Stimulated activated CD4-positive, alpha-beta T cell treated with anti-CD3 and anti-CD28 coated beads, Interleukin-12 subunit alpha, Interleukin-12 subunit beta, amount 100 ng/mL, for 48 hours (primary cell): ENCODE measurements at regions not wholly inside any gene's neighbourhood (a gene's known extent, or its start where the extent isn't known, plus 50 kb on each side); places are given as distances from the start of the nearest gene placed in this dataset.
"Not testable (repeated sequence)": the region's sequence is repeated elsewhere in the genome, so short reads cannot be mapped to it uniquely, and the experiment has no call there.

ENCODE experiments used
- DNase-seq, 3 donors: peaks; one replicate each; pipeline ENCODE4 v3.0.0-alpha.2; 2020; ENCODE audit warnings: low read depth in 2 of 3, low spot score in 1 of 3

- DNase-seq = no peak
Measured at GRCh38 chr14:29354486-29354885, 573.2 kb downstream of the PRKD1 start.

- no peak for DNase-seq
Measured at GRCh38 chr14:29355331-29355730, 572.3 kb downstream of the PRKD1 start.

GRCh38 chr14:29355846-29356245 lies 571.8 kb downstream of the PRKD1 start:
- no peak for DNase-seq

- no peak for DNase-seq
Measured at GRCh38 chr14:29360656-29361055, 567.0 kb downstream of the PRKD1 start.

DNA sequence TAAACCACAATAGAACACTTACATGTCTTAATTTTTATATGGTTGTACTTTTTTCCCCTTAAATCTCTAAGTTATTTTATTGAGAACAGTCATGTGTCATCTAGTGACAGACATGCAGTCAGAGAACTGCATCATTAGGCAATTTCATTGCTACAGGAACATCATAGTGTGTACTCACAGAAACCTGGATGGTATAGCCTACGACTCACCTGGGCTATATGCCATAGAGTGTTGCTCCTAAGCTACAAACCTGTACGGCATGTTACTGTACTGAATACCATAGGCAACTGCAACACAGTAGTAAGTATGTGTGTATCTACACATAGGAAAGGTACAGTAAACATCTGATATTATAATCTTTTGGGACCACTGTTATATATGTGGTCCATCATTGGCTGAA lies 557.6 kb downstream of the PRKD1 start:
- no peak for DNase-seq

DNA sequence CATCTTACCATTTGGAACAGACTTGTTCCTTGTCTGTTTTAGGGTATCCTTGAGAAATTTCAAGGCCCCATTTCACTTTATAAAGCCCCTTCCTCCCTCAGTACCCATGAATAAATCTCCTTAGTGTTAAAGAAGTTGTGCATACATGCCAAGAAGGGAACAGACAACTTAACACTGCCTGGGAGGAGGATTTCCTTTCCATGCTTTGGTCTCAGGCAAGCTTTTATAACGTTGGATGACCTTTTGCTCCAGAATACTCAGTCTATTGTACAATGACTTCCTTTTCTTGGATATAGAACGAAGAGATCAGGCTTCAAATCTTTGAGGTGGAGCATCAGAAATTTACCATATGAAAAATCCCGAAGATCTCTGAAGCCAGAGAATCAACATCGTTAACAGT lies 551.4 kb downstream of the PRKD1 start:
- no peak for DNase-seq

- no peak for DNase-seq
Measured at GRCh38 chr14:29380826-29381225, 546.8 kb downstream of the PRKD1 start.

DNA sequence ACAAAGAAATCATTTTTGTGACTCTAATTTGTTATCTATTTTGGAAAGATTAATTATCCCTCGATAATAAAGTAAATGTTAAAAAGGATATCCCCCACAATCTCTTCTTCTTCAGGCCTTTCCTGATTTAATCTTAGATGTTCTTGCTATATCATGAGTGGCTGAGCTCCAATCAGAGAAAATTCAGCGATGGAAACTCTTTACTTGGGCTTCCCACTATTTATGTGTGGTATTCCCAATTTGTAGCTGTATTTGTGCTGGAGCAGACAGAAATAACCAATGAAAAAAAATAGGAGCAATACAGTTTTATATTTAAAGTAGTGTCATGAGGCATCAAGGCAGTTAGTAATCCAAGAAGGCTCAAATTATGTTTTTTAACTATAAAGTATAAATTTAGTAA lies 539.1 kb downstream of the PRKD1 start:
- DNase-seq = no peak

- DNase-seq = no peak
Measured at GRCh38 chr14:29390081-29390832, 537.4 kb downstream of the PRKD1 start.

GRCh38 chr14:29391231-29391630 lies 536.4 kb downstream of the PRKD1 start:
- DNase-seq = no peak

- no peak for DNase-seq
Measured at GRCh38 chr14:29391801-29392200, 535.8 kb downstream of the PRKD1 start.

DNA sequence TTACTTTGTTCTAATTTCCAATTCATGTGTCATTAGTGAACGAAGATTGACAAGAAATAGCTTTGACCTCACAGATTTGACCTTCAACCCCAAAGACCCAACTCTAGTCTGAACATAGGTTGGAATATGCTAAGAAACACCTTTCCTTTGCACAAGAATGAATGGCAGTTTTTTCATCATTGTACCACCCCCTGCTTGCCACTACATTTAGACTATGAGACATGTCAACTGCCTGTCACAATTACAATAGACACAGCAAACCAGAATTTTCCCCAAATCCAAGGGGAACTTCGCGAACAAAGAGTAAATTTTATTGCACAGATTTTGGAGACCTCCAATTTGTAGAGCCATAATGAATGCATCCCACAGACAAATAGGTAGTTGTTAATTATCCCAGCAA lies 535.4 kb downstream of the PRKD1 start:
- DNase-seq = no peak

DNA sequence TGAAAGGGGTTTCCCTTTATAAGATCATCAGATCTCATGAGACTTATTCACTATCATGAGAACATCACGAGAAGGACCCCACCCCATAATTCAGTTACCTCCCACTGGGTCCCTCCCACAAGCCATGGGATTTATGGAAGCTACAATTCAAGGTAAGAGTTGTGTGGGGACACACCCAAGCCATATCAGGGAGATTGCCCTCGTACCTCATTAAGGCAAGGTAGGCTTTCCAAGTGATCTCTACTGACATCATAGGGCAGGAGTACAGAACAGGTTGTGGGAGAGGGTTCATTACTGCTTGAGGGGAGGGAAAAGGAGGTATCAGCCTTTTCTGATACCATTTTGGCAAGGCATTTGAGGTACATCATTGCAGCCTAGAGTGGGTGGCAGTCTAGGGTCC lies 524.6 kb downstream of the PRKD1 start:
- DNase-seq = no peak

GRCh38 chr14:29410581-29410980 lies 517.1 kb downstream of the PRKD1 start:
- no peak for DNase-seq

DNA sequence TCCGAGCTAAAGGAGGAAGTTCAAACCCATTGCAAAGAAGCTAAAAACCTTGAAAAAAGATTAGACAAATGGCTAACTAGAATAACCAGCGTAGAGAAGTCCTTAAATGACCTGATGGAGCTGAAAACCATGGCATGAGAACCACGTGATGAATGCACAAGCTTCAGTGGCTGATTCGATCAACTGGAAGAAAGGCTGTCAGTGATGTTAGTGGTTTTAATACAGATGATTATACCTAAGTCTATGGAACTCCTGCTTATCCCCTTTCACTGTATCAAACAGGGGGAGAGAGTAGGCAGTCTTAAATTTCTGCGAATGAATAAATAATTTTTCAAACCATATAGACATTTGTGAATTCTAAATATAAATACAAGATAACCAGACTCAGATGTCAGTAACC lies 512.7 kb downstream of the PRKD1 start:
- DNase-seq = not testable (repeated sequence)

GRCh38 chr14:29419736-29420135 lies 507.9 kb downstream of the PRKD1 start:
- no peak for DNase-seq

DNA sequence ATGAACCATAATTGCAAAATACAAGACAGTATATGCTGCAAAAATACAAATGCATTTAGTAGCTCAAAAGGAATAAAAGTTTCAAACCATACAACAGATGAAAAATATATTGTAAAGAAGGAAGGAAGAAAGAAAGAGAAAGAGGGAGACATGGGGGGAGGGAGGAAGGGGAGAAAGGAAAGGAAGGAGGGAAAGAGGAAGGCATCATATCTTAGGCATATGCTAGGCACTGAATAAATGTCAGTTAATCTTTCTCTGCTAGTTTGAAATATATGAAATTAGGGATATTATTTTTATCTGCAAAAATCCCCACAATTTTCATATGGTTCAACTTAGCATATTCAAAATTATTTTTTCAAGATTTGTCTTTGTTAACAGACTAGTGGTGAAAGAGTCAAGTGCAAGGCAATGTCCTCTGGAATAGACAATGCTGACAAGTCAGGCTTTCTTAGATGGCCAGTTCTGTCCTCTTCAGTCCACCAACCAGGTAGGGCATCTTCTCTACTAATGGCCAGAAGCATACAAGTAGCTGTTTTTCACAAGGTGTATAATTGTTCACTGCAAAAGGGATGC lies 506.4 kb downstream of the PRKD1 start:
- DNase-seq = no peak

- DNase-seq = no peak
Measured at GRCh38 chr14:29425705-29426482, 501.8 kb downstream of the PRKD1 start.

DNA sequence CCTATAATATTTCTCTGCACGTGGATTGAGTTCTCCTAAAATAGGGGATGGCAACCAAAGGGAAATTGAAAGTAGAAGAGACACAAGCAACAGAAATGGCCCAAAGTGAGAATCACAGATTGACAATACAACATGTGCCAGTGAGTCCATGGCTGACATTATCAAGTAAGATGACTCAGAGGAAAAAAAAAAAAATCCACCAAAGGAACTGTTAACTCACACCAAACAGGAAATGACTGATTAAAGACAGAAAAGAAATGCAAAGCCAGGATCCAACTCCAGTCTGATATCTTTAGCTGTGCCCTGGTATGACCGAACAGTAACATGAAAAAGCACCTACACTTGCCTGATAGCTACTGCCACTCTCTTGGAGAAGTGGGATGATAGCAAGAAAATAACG lies 485.0 kb downstream of the PRKD1 start:
- no peak for DNase-seq

- no peak for DNase-seq
Measured at GRCh38 chr14:29444216-29444615, 483.4 kb downstream of the PRKD1 start.

DNA sequence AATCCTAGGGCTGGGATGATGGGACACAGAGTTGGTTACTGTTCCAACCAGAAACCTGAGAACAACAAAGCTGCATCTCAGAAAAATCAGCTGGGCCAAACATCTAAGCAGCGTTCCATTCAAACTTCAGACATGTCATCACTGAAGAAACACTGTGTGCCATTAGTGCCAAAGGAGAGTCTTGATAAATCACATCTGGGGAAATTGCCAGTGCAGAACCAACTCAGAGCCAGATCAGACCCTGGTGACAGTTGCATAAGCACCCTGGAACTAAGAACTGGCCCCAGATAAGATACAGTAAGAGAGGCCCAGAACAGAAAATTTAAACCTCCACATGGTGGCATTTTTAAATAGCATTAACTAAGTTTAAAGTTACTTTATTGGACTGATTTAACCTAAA lies 482.8 kb downstream of the PRKD1 start:
- DNase-seq = no peak

- DNase-seq = no peak
Measured at GRCh38 chr14:29446971-29447370, 480.7 kb downstream of the PRKD1 start.
